ENCODE measurements at regions not wholly inside any gene's neighbourhood (a gene's known extent, or its start where the extent isn't known, plus 50 kb on each side); places are given as distances from the start of the nearest gene placed in this dataset.

DNA sequence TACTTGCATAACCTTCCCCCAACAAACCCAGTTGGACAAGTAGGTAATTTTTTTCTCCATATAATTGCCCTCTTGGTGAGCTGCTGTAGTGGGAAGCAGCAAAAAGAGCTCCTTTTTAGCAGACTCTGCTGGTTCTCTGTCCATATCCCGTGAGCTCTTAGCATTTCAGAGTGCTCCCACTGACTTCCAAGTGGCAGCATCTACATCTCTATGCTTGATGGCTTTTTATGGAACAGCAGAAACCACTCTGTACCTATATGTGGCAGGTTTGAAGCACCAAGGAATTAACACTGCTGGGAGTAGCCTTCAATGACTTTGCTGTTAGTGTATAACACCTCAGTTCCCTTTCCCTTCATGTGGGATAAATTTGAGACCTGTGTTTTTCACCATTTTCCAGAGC is 168.4 kb upstream of the NHS start:
- no peak for FAIRE-seq

DNA sequence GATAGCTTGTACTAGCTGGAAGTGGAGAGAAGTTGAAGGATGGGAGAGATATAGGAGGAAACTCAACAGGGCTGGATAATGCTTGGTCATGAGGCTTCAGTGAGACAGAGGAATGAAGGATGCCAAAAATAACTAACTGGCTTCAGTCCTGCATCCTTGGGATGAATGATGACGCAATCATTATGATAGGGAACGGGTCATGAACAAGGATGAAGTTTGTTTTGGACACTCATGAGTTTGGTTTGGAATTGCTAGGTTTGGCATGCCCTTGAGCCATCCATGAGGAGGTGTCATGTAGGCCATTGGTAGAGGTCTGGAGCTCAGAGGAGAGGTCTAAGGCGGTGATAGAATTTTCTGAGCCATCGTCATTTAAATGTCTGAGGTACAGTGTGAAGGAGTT is 160.0 kb upstream of the NHS start:
- no peak for FAIRE-seq

- no peak for FAIRE-seq
Measured at GRCh38 chrX:17226736-17227135, 148.3 kb upstream of the NHS start.

GRCh38 chrX:17237146-17237545 is 137.9 kb upstream of the NHS start:
- FAIRE-seq, result no peak

GRCh38 chrX:17242470-17242869 is 132.5 kb upstream of the NHS start:
- FAIRE-seq, result no peak

- no peak for FAIRE-seq
Measured at GRCh38 chrX:17247144-17247543, 127.9 kb upstream of the NHS start.

DNA sequence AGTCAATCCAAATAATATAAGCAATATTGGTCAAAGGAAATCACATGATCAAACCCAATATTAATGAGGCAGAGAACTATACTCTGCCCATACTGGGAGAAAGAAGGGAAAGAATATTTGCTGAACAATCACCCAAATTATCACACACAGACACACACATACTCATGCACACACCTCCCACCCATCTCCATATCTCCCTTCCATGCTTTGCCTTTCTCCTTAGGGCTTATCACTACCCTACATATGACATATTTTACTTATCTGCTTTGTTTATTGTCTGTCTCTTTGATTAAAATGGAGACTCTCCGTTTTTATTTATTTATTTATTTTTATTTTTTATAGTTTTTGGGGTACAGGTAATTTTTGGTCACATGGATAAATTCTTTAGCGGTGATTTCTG is 112.9 kb upstream of the NHS start:
- FAIRE-seq, result no peak

- FAIRE-seq, result peak; percentile 31
Measured at GRCh38 chrX:17266136-17266535, 108.9 kb upstream of the NHS start.

DNA sequence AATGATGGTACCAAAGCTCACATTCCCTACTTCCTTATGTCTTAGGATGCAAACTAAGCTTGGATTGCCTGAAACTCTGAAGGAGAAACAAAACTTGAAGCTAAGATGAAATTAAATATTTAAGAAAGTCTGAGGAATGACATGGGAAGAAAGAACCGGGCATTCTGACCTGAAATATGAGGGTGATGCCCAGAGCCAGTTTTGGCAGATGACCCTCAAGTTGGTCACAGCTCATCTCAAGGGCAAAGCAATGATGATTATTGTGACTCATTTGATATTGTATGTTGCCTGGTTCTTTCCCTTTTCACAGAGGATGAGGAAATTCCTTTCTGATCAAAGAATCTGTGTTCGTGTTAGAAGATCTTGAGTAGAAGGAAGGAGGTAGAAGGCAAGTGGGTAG is 96.0 kb upstream of the NHS start:
- peak; percentile 81 for FAIRE-seq

GRCh38 chrX:17285983-17286382 is 89.0 kb upstream of the NHS start:
- no peak for FAIRE-seq

DNA sequence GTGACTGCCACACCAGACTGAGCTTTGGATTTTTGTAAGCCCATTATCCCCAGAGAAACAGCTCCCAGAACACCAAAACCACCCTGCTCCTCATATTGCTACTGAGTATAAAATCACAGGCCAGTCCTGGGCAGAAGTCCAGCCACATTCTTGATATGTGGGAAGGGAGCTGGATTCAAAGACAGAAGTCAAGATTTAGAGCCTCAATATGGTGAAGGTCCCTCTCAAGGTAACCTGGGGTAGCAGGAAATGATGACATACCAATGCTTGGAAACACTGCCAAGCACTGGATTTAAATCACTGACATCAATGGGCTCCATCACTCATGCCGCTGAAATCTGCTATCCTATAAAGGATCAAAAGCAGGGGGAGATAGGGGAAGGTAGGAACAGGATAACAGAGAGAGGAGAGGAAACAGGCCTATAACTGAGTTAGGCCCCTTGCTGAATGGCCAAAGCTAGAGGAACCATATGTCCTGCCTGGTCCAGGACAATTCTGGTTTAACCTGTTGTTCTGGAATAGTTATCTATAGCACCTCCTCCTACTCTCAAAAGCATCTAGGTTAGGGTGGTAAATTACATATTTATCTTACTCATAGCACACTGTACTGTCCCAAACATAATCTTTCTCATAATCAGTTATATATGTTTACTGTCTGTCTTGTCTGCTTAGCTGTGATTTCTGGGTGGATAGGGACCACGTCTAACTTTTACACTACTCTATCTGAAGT is 83.7 kb upstream of the NHS start:
- no peak for FAIRE-seq

DNA sequence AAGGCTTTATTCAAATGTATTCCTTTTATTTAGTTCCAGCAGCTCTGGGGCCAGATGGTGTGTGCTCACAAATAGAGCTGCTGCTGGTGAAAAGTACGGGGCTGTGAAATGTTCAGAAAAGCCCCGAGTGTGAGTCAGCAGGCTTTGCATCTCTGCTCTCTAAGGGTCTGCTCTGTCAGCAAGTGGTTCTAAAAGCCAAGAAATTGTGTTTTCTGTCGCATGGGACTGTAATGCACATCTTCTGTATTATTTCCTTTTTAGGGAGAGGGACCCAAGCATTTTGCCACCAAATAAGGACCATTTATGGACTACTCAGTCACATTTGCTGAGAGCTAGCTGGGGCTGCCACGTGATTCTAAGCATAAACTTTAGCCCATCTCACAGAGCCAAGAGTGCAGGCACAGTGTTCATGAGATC is 82.9 kb upstream of the NHS start:
- FAIRE-seq, result no peak

DNA sequence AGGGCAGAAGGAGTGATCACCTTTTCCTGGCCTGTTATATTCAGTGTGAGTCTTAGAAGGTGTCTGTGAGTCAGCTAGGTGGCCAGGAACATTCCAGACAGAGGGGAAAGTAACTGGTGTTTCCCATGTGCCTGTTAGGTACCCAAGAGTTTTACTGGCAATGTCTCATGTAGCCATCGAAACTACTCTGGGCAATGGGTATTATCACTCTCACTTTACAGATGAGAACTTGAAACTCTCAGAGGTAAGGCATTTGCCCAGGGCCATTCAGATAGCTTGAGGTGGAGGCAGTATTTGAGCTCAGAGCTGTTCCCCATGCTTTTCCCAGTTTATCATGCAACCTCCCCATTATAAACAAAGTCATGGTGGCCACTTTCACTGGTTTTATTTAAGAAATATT is 80.4 kb upstream of the NHS start:
- no peak for FAIRE-seq

GRCh38 chrX:17295791-17296190 is 79.2 kb upstream of the NHS start:
- peak; percentile 10 for FAIRE-seq

GRCh38 chrX:17298564-17298963 is 76.4 kb upstream of the NHS start:
- FAIRE-seq, result no peak

GRCh38 chrX:17299206-17299605 is 75.8 kb upstream of the NHS start:
- no peak for FAIRE-seq

GRCh38 chrX:17323397-17323796 is 51.6 kb upstream of the NHS start:
- no peak for FAIRE-seq

All from colon (tissue), 2 donors.